Breast epithelium (tissue), 3 donors: ENCODE measurements at regions not wholly inside any gene's neighbourhood (a gene's known extent, or its start where the extent isn't known, plus 50 kb on each side); places are given as distances from the start of the nearest gene placed in this dataset.

Source experiments
- POLR2A ChIP-seq: fragments of 450-650 bp; IDR thresholded peaks from one replicate; pipeline ENCODE4 v1.6.1; 2016; ENCODE audit warnings: antibody characterized with exemption, mild to moderate bottlenecking, moderate library complexity
- POLR2AphosphoS5 ChIP-seq, 3 donors: sonication (generic); formaldehyde crosslinking; IDR thresholded peaks; one replicate each; pipeline ENCODE4 v1.6.1; 2017; ENCODE audit warnings: antibody characterized with exemption in 3 of 3
- TF ChIP-seq, protein P1 (sequence below), 3 donors: fragments of 450-650 bp; IDR thresholded peaks; one replicate each; pipeline ENCODE4 v1.5.1; 2016 to 2017; ENCODE audit warnings: antibody characterized with exemption in 3 of 3, mild to moderate bottlenecking in 3 of 3, moderate library complexity in 3 of 3

DNA sequence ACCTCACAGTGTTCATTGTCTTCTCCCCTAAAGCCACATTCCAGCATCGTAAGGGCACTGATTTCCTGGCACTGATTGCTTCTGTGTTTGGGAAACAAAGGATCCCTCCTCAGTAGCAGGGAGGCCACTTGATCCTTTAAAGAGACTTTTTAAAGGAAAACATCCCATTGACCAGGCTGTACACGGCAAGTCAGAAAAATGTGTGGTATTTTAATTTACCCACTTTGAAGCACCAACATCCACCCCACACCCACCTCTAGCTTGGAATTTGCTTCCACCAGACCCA, 364.9 kb downstream of the SHANK2 start:
- TF ChIP-seq, protein P1, sequence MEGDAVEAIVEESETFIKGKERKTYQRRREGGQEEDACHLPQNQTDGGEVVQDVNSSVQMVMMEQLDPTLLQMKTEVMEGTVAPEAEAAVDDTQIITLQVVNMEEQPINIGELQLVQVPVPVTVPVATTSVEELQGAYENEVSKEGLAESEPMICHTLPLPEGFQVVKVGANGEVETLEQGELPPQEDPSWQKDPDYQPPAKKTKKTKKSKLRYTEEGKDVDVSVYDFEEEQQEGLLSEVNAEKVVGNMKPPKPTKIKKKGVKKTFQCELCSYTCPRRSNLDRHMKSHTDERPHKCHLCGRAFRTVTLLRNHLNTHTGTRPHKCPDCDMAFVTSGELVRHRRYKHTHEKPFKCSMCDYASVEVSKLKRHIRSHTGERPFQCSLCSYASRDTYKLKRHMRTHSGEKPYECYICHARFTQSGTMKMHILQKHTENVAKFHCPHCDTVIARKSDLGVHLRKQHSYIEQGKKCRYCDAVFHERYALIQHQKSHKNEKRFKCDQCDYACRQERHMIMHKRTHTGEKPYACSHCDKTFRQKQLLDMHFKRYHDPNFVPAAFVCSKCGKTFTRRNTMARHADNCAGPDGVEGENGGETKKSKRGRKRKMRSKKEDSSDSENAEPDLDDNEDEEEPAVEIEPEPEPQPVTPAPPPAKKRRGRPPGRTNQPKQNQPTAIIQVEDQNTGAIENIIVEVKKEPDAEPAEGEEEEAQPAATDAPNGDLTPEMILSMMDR (IDR thresholded peaks at IDR 0.05) = no peak
- no peak for TF ChIP-seq POLR2A
- TF ChIP-seq POLR2AphosphoS5 (IDR thresholded peaks at IDR 0.05) = no peak
